Endothelial cell of umbilical vein (primary cell): ENCODE measurements at regions not wholly inside any gene's neighbourhood (a gene's known extent, or its start where the extent isn't known, plus 50 kb on each side); places are given as distances from the start of the nearest gene placed in this dataset.

Experiments used
- BruUV-seq: library from RNA; stranded (reverse); fragments of 400-500 nt; replicated peaks from 2 replicates; lab custom pipeline; 2021; lab: Mats Ljungman, UMichigan
- CTCF ChIA-PET: fragments of 300-600, 350-600 bp; sonication (Branson Sonifier 250); formaldehyde crosslinking; loops from one replicate; lab custom pipeline; 2021; ENCODE audit warnings: antibody characterized with exemption, inconsistent platforms; lab: Charles Lee
- POLR2A ChIA-PET: fragments of 300-600, 350-600 bp; sonication (Branson Sonifier 250); formaldehyde crosslinking; loops from one replicate; lab custom pipeline; 2021; ENCODE audit warnings: antibody characterized with exemption, inconsistent platforms; lab: Charles Lee
- DNase-seq: peaks from one replicate; pipeline ENCODE4 v3.0.0-alpha.2; 2011; ENCODE audit warnings: low read depth, low spot score
- FAIRE-seq: peaks from 2 replicates; lab custom pipeline; 2011; peaks lifted over from hg19 to GRCh38; lab: Jason Lieb, UNC
- H2AFZ ChIP-seq: 2 replicates; pipeline ENCODE4 v1.6.0; 2012; ENCODE audit warnings: low read depth, low read length, control low read depth, inconsistent platforms
- H3K27ac ChIP-seq: 2 replicates; pipeline ENCODE4 v1.5.1; 2011; ENCODE audit warnings: low read depth, mild to moderate bottlenecking, control low read depth, low read length, moderate library complexity; ENCODE audit not compliant: insufficient read depth
- H3K27me3 ChIP-seq, 2 experiments: 2 replicates each; pipeline versions ENCODE4 v1.6.0 to v1.6.1; 2011; ENCODE audit warnings: low read length in 2 of 2, mixed read lengths in 1 of 2; ENCODE audit not compliant: control insufficient read depth in 2 of 2, insufficient read depth in 2 of 2
- H3K36me3 ChIP-seq, 2 experiments: 2 replicates in 1 of 2; 3 replicates in 1 of 2; pipeline ENCODE4 v1.5.1; 2011; ENCODE audit warnings: low read length in 2 of 2, mild to moderate bottlenecking in 1 of 2, moderate library complexity in 1 of 2; ENCODE audit not compliant: control insufficient read depth in 2 of 2, insufficient read depth in 2 of 2; ENCODE audit errors: extremely low read depth in 1 of 2
- H3K4me1 ChIP-seq: 3 replicates; pipeline ENCODE4 v1.5.1; 2011; ENCODE audit warnings: mild to moderate bottlenecking, low read length; ENCODE audit not compliant: control insufficient read depth, insufficient read depth; ENCODE audit errors: extremely low read depth
- H3K4me2 ChIP-seq: 2 replicates; pipeline ENCODE4 v1.6.1; 2011; ENCODE audit warnings: low read length, control low read depth, mixed read lengths; ENCODE audit not compliant: insufficient read depth
- H3K4me3 ChIP-seq, 3 experiments: fragments of 200-600 bp in 1 of 3; sonication (generic), shearing (Covaris generic) in 1 of 3; replicated peaks in 1 of 3; 2 replicates each; pipeline ENCODE4 v1.5.1; 2011 to 2016; ENCODE audit warnings: control low read depth in 3 of 3, low read length in 3 of 3, mild to moderate bottlenecking in 2 of 3, inconsistent platforms in 1 of 3, low read depth in 1 of 3, moderate library complexity in 1 of 3; ENCODE audit not compliant: insufficient read depth in 1 of 3
- H3K79me2 ChIP-seq: 2 replicates; pipeline ENCODE4 v1.6.0; 2012; ENCODE audit warnings: low read length, inconsistent platforms; ENCODE audit not compliant: control insufficient read depth, insufficient read depth
- H3K9ac ChIP-seq: replicated peaks from 2 replicates; pipeline ENCODE3; 2011; ENCODE audit warnings: low read length, control low read depth; ENCODE audit not compliant: insufficient read depth; ENCODE audit errors: extremely low read depth
- H3K9me1 ChIP-seq: replicated peaks from 3 replicates; pipeline ENCODE4 v1.6.0; 2011; ENCODE audit warnings: mild to moderate bottlenecking, low read length; ENCODE audit not compliant: control insufficient read depth, insufficient read depth; ENCODE audit errors: extremely low read depth
- H3K9me3 ChIP-seq: replicated peaks from 2 replicates; pipeline ENCODE4 v1.5.1; 2012; ENCODE audit warnings: low read length, inconsistent platforms; ENCODE audit not compliant: control insufficient read depth, insufficient read depth
- H4K20me1 ChIP-seq: replicated peaks from 2 replicates; pipeline ENCODE3; 2011; ENCODE audit warnings: mild to moderate bottlenecking, low read length; ENCODE audit not compliant: control insufficient read depth, insufficient read depth; ENCODE audit errors: extremely low read depth
- EZH2 ChIP-seq: IDR thresholded peaks from 2 replicates; pipeline ENCODE4 v1.6.1; 2012; ENCODE audit warnings: borderline replicate concordance, low read depth, mild to moderate bottlenecking, moderate library complexity, low read length, inconsistent platforms; ENCODE audit not compliant: severe bottlenecking
- FOS ChIP-seq: IDR thresholded peaks from 2 replicates; pipeline ENCODE4 v1.6.1; 2011; ENCODE audit warnings: mild to moderate bottlenecking, low read length, moderate library complexity, borderline replicate concordance; ENCODE audit not compliant: insufficient read depth
- GATA2 ChIP-seq: IDR thresholded peaks from 2 replicates; pipeline ENCODE4 v1.7.0; 2011; ENCODE audit warnings: low read depth, mild to moderate bottlenecking, moderate library complexity, mixed read lengths, low read length; ENCODE audit not compliant: insufficient read length, insufficient read depth
- JUN ChIP-seq: IDR thresholded peaks from 2 replicates; pipeline ENCODE4 v1.6.1; 2011; ENCODE audit warnings: borderline replicate concordance, low read depth; ENCODE audit not compliant: insufficient read length, insufficient read depth
- MYC ChIP-seq: IDR thresholded peaks from one replicate; pipeline ENCODE4 v1.6.1; 2011; ENCODE audit warnings: mild to moderate bottlenecking, low read depth, low read length
- POLR2A ChIP-seq: IDR thresholded peaks from 2 replicates; pipeline ENCODE4 v1.6.1; 2012; ENCODE audit warnings: low read depth, mild to moderate bottlenecking, control low read depth, low read length
- POLR2AphosphoS5 ChIP-seq: IDR thresholded peaks from 2 replicates; pipeline ENCODE4 v1.6.1; 2012; ENCODE audit warnings: low read depth, mild to moderate bottlenecking, control low read depth, low read length, moderate library complexity; ENCODE audit not compliant: insufficient read depth
- dilution Hi-C: fragments of 300-500 bp; cut with MboI; formaldehyde crosslinking; loops from one replicate; pipeline ENCODE4 v1.15.0; 2019; ENCODE audit warnings: low sequenced_read_pairs; ENCODE audit not compliant: extremely low pct_ligation_motif_present
- intact Hi-C: fragments of 100-400 bp; cut with micrococcal nuclease; formaldehyde crosslinking; loops from one replicate; pipeline ENCODE4 v1.10.0; 2022
- TF ChIP-seq, protein P1 (sequence below): IDR thresholded peaks from 2 replicates; pipeline ENCODE4 v1.6.1; 2011; ENCODE audit not compliant: insufficient read depth, insufficient read length
- TF ChIP-seq, protein P2 (sequence below), 2 donors: IDR thresholded peaks; 1 replicate in 1 of 2; 2 replicates in 1 of 2; pipeline ENCODE4 v1.5.1; 2011; ENCODE audit warnings: low read length in 2 of 2, mild to moderate bottlenecking in 2 of 2, moderate library complexity in 2 of 2, control low read depth in 1 of 2, inconsistent platforms in 1 of 2, low read depth in 1 of 2; ENCODE audit not compliant: insufficient read depth in 1 of 2; ENCODE audit errors: extremely low read depth in 1 of 2

DNA sequence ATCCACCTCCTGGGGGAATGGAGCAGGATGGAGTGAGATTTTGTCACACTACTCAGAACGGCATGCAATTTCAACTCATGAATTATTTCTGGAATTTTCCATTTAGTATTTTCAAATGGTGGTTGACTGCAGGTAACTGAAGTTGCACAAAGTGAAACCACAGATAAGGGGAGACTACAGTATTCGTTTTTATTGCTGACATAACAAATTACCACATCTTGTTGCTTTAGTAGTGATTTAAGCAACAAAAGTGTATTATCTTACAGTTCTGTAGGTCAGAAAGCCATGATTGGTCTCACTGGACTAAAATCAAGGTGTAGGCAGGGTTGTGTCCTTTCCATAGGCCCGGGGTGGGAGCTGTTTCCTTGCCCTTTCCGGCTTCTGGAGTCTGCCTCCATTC, 133.4 kb upstream of the B3GAT2 start:
- Histone ChIP-seq H2AFZ (no peak overlapping the region), H4K20me1 (no peaks in the 10 kb centered on the region), H3K27ac (no peak overlapping the region), H3K27me3 (peaks cover 0 to 4% of the 10 kb centered on the region in 2 experiments), H3K9me1 (no peaks in the 10 kb centered on the region), H3K4me3 (no peak overlapping the region), H3K9ac (no peak overlapping the region), H3K9me3 (no peaks in the 10 kb centered on the region), H3K4me2 (no peak overlapping the region), H3K4me1 (no peaks in the 10 kb centered on the region), H3K36me3 (no peaks in the 10 kb centered on the region), H3K79me2 (no peaks in the 10 kb centered on the region)
- dilution Hi-C loops, result no loop called here
- no peak for TF ChIP-seq GATA2
- TF ChIP-seq POLR2A, result no peak
- TF ChIP-seq FOS, result no peak
- TF ChIP-seq POLR2AphosphoS5, result no peak
- TF ChIP-seq, protein P1, sequence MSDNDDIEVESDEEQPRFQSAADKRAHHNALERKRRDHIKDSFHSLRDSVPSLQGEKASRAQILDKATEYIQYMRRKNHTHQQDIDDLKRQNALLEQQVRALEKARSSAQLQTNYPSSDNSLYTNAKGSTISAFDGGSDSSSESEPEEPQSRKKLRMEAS, result no peak
- TF ChIP-seq EZH2, result no peak
- TF ChIP-seq, protein P2, sequence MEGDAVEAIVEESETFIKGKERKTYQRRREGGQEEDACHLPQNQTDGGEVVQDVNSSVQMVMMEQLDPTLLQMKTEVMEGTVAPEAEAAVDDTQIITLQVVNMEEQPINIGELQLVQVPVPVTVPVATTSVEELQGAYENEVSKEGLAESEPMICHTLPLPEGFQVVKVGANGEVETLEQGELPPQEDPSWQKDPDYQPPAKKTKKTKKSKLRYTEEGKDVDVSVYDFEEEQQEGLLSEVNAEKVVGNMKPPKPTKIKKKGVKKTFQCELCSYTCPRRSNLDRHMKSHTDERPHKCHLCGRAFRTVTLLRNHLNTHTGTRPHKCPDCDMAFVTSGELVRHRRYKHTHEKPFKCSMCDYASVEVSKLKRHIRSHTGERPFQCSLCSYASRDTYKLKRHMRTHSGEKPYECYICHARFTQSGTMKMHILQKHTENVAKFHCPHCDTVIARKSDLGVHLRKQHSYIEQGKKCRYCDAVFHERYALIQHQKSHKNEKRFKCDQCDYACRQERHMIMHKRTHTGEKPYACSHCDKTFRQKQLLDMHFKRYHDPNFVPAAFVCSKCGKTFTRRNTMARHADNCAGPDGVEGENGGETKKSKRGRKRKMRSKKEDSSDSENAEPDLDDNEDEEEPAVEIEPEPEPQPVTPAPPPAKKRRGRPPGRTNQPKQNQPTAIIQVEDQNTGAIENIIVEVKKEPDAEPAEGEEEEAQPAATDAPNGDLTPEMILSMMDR (IDR thresholded peaks at IDR 0.05; ENCODE audit: extremely low read depth in 1 of 2, insufficient read depth in 1 of 2, low read depth in 1 of 2, low read length in 2 of 2), result no peak
- TF ChIP-seq JUN, result no peak
- TF ChIP-seq MYC, result no peak
- no peak for FAIRE-seq
- no peak for DNase-seq
- no TSS peak for BruUV-seq
- POLR2A ChIA-PET, result no interaction called here
- CTCF ChIA-PET, result no interaction called here
- intact Hi-C loops, result no loop called here
